Neural cell (in vitro differentiated cells): ENCODE measurements at regions not wholly inside any gene's neighbourhood (a gene's known extent, or its start where the extent isn't known, plus 50 kb on each side); places are given as distances from the start of the nearest gene placed in this dataset.
"Not testable (repeated sequence)": the region's sequence is repeated elsewhere in the genome, so short reads cannot be mapped to it uniquely, and the experiment has no call there.

Experiments
- H2AFZ ChIP-seq: fragments of 200-600, 300-800 bp; sonication (generic), shearing (Covaris generic); 2 replicates; pipeline ENCODE4 v1.6.0; 2014; ENCODE audit warnings: low read depth, mild to moderate bottlenecking, antibody characterized with exemption, low read length, moderate library complexity
- H3F3A ChIP-seq: fragments of 200-600 bp; shearing (Covaris generic); 2 replicates; pipeline ENCODE4 v1.6.1; 2016; ENCODE audit warnings: mild to moderate bottlenecking, moderate library complexity, mixed read lengths, antibody characterized with exemption, low read length; ENCODE audit not compliant: insufficient read depth, poor library complexity, severe bottlenecking
- H3K27ac ChIP-seq: fragments of 200-600, 300-800 bp; sonication (generic), shearing (Covaris generic); 2 replicates; pipeline ENCODE4 v1.5.1; 2014; ENCODE audit warnings: mild to moderate bottlenecking, low read length, moderate library complexity
- H3K27me3 ChIP-seq: fragments of 300-800, 200-600 bp; sonication (generic), shearing (Covaris generic); 2 replicates; pipeline ENCODE4 v1.6.0; 2014; ENCODE audit warnings: mild to moderate bottlenecking, low read depth, low read length, moderate library complexity; ENCODE audit not compliant: insufficient read depth
- H3K36me3 ChIP-seq: fragments of 300-800, 200-600 bp; sonication (generic), shearing (Covaris generic); 2 replicates; pipeline ENCODE4 v1.5.1; 2014; ENCODE audit warnings: mild to moderate bottlenecking, antibody characterized with exemption, low read length, moderate library complexity; ENCODE audit not compliant: insufficient read depth
- H3K4me2 ChIP-seq: fragments of 300-800, 200-600 bp; sonication (generic), shearing (Covaris generic); 2 replicates; pipeline ENCODE4 v1.6.0; 2014; ENCODE audit warnings: mild to moderate bottlenecking, low read length
- H3K4me3 ChIP-seq: fragments of 300-800, 200-600 bp; sonication (generic), shearing (Covaris generic); 2 replicates; pipeline ENCODE4 v1.5.1; 2014; ENCODE audit warnings: mild to moderate bottlenecking, low read length, moderate library complexity
- H3K79me2 ChIP-seq: fragments of 200-600 bp; shearing (Covaris generic); replicated peaks from 2 replicates; pipeline ENCODE4 v1.6.0; 2014; ENCODE audit warnings: mild to moderate bottlenecking, low read length, moderate library complexity; ENCODE audit not compliant: insufficient read depth
- H3K9ac ChIP-seq: fragments of 300-800, 200-600 bp; sonication (generic), shearing (Covaris generic); 2 replicates; pipeline ENCODE4 v1.6.1; 2016; ENCODE audit warnings: mild to moderate bottlenecking, low read length, mixed read lengths
- H3K9me2 ChIP-seq: fragments of 200-600 bp; shearing (Covaris generic); 2 replicates; pipeline ENCODE4 v1.6.1; 2016; ENCODE audit warnings: mild to moderate bottlenecking, low read length, mixed read lengths; ENCODE audit not compliant: insufficient read depth
- H3K9me3 ChIP-seq: fragments of 200-600, 300-800 bp; sonication (generic), shearing (Covaris generic); 2 replicates; pipeline ENCODE4 v1.6.1; 2016; ENCODE audit warnings: mild to moderate bottlenecking, mixed run types, low read length, moderate library complexity, mixed read lengths
- H4K20me1 ChIP-seq: fragments of 200-600 bp; shearing (Covaris generic); 2 replicates; pipeline ENCODE4 v1.6.1; 2016; ENCODE audit warnings: mild to moderate bottlenecking, mixed run types; ENCODE audit not compliant: insufficient read depth
- EP300 ChIP-seq: fragments of 450-650 bp; conservative IDR thresholded peaks from 2 replicates; pipeline ENCODE4 v1.6.1; 2014; ENCODE audit warnings: antibody characterized with exemption, mild to moderate bottlenecking, moderate library complexity; ENCODE audit not compliant: poor library complexity, severe bottlenecking
- EZH2 ChIP-seq: fragments of 200-600, 300-800 bp; shearing (Covaris generic), sonication (generic); IDR thresholded peaks from 2 replicates; pipeline ENCODE4 v1.6.1; 2014; ENCODE audit warnings: antibody characterized with exemption, low read length, borderline replicate concordance, mild to moderate bottlenecking; ENCODE audit not compliant: insufficient read depth, poor library complexity, severe bottlenecking
- MXI1 ChIP-seq: fragments of 450-650 bp; conservative IDR thresholded peaks from 2 replicates; pipeline ENCODE4 v1.6.1; 2014; ENCODE audit warnings: antibody characterized with exemption, mild to moderate bottlenecking; ENCODE audit not compliant: poor library complexity, severe bottlenecking
- POLR2AphosphoS5 ChIP-seq: IDR thresholded peaks from 2 replicates; pipeline ENCODE4 v1.6.1; 2012
- RAD21 ChIP-seq: fragments of 450-650 bp; conservative IDR thresholded peaks from 2 replicates; pipeline ENCODE4 v1.6.1; 2014; ENCODE audit warnings: antibody characterized with exemption, mild to moderate bottlenecking, moderate library complexity
- SMC3 ChIP-seq: fragments of 450-650 bp; conservative IDR thresholded peaks from 2 replicates; pipeline ENCODE4 v1.6.1; 2014; ENCODE audit warnings: antibody characterized with exemption, mild to moderate bottlenecking, moderate library complexity; ENCODE audit not compliant: poor library complexity
- TAF1 ChIP-seq: IDR thresholded peaks from 2 replicates; pipeline ENCODE4 v1.6.1; 2012; ENCODE audit warnings: low read depth
- TF ChIP-seq, protein P1 (sequence below): IDR thresholded peaks from 2 replicates; pipeline ENCODE4 v1.6.1; 2012; ENCODE audit warnings: borderline replicate concordance
- TF ChIP-seq, protein P2 (sequence below): fragments of 450-650 bp; IDR thresholded peaks from 2 replicates; pipeline ENCODE4 v1.5.1; 2014; ENCODE audit warnings: antibody characterized with exemption, mild to moderate bottlenecking, moderate library complexity; ENCODE audit not compliant: poor library complexity, severe bottlenecking

DNA sequence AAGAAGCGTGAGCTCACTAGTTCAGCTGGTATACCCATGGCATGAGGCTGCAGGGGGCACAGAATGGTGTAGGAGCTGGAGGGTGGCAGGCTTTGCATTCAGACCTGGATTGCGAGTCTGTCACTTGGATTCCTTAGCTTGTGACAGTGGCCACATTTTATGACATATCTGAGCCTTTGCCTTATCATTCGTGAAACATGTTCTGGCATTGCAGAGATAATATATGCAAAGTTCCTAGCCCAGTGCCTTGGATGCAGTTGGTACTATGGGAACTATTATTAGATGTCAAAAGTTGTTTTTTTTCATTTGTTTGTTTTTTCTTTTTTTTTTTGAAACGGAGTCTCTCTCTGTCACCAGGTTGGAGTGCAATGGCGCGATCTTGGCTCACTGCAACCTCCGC lies 230.7 kb upstream of the PRDM1 start:
- no peaks in the 10 kb centered on the region for H4K20me1 ChIP-seq
- no peaks in the 10 kb centered on the region for H3K79me2 ChIP-seq
- no peak overlapping the region for H3K27ac ChIP-seq
- no peaks in the 10 kb centered on the region for H3K9me3 ChIP-seq
- no peak overlapping the region for H3K4me2 ChIP-seq
- H3K4me3 ChIP-seq = no peak overlapping the region
- no peaks in the 10 kb centered on the region for H3K36me3 ChIP-seq
- TF ChIP-seq POLR2AphosphoS5 = no peak
- no peak for TF ChIP-seq EZH2
- TF ChIP-seq, protein P1, sequence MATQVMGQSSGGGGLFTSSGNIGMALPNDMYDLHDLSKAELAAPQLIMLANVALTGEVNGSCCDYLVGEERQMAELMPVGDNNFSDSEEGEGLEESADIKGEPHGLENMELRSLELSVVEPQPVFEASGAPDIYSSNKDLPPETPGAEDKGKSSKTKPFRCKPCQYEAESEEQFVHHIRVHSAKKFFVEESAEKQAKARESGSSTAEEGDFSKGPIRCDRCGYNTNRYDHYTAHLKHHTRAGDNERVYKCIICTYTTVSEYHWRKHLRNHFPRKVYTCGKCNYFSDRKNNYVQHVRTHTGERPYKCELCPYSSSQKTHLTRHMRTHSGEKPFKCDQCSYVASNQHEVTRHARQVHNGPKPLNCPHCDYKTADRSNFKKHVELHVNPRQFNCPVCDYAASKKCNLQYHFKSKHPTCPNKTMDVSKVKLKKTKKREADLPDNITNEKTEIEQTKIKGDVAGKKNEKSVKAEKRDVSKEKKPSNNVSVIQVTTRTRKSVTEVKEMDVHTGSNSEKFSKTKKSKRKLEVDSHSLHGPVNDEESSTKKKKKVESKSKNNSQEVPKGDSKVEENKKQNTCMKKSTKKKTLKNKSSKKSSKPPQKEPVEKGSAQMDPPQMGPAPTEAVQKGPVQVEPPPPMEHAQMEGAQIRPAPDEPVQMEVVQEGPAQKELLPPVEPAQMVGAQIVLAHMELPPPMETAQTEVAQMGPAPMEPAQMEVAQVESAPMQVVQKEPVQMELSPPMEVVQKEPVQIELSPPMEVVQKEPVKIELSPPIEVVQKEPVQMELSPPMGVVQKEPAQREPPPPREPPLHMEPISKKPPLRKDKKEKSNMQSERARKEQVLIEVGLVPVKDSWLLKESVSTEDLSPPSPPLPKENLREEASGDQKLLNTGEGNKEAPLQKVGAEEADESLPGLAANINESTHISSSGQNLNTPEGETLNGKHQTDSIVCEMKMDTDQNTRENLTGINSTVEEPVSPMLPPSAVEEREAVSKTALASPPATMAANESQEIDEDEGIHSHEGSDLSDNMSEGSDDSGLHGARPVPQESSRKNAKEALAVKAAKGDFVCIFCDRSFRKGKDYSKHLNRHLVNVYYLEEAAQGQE = no peak
- no peak for TF ChIP-seq SMC3
- no peak for TF ChIP-seq TAF1
- TF ChIP-seq MXI1 = no peak
- TF ChIP-seq EP300 = no peak
- TF ChIP-seq, protein P2, sequence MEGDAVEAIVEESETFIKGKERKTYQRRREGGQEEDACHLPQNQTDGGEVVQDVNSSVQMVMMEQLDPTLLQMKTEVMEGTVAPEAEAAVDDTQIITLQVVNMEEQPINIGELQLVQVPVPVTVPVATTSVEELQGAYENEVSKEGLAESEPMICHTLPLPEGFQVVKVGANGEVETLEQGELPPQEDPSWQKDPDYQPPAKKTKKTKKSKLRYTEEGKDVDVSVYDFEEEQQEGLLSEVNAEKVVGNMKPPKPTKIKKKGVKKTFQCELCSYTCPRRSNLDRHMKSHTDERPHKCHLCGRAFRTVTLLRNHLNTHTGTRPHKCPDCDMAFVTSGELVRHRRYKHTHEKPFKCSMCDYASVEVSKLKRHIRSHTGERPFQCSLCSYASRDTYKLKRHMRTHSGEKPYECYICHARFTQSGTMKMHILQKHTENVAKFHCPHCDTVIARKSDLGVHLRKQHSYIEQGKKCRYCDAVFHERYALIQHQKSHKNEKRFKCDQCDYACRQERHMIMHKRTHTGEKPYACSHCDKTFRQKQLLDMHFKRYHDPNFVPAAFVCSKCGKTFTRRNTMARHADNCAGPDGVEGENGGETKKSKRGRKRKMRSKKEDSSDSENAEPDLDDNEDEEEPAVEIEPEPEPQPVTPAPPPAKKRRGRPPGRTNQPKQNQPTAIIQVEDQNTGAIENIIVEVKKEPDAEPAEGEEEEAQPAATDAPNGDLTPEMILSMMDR = no peak
- no peak for TF ChIP-seq RAD21
- no peak overlapping the region for H3K9ac ChIP-seq
- no peaks in the 10 kb centered on the region for H3F3A ChIP-seq
- no peaks in the 10 kb centered on the region for H3K9me2 ChIP-seq
- H3K27me3 ChIP-seq = no peaks in the 10 kb centered on the region
- H2AFZ ChIP-seq = no peak overlapping the region

DNA sequence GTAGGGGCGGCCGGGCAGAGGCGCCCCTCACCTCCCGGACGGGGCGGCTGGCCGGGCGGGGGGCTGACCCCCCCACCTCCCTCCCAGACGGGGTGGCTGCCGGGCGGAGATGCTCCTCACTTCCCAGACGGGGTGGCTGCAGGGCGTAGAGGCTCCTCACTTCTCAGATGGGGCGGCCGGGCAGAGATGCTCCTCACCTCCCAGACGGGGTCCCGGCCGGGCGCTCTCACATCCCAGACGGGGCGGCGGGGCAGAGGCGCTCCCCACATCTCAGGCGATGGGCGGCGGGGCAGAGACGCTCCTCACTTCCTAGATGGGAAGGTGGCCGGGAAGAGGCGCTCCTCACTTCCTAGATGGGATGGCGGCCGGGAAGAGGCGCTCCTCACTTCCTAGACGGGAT lies 232.2 kb upstream of the PRDM1 start:
- not testable (repeated sequence) for H3K4me2 ChIP-seq, H2AFZ ChIP-seq, H3K36me3 ChIP-seq, H3K4me3 ChIP-seq, H3K9ac ChIP-seq, H3K27ac ChIP-seq, H3K27me3 ChIP-seq, H4K20me1 ChIP-seq, H3K79me2 ChIP-seq, H3F3A ChIP-seq, H3K9me2 ChIP-seq, H3K9me3 ChIP-seq

DNA sequence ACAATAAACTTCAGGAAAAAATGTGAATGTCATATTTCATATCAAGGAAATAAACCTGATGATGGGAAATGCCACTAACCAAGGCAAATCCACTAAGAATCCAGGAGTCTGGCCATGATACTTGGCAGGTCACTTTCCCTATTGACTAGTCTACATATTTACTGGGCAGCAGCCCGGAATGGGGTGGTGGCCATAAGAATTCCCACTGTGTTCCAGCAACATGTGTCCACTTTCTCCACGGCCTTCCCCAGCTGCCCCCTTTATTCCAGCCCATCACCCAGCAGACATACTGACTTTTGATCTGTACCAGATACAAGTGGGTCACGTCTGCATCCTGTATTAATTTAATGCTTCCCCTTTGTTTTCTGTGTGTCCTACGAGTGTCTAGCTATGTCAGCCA lies 234.5 kb upstream of the PRDM1 start:
- H2AFZ ChIP-seq = no peak overlapping the region
- TF ChIP-seq EZH2 (no peak), POLR2AphosphoS5 (no peak), MXI1 (no peak), EP300 (no peak), SMC3 (no peak), TAF1 (no peak), RAD21 (no peak)
- TF ChIP-seq, protein P1 = no peak
- TF ChIP-seq, protein P2 = no peak

More for the DNA sequence above, 234.5 kb upstream of the PRDM1 start:
- no peak overlapping the region for H3K27ac ChIP-seq
- no peak overlapping the region for H3K4me2 ChIP-seq
- H3K79me2 ChIP-seq = no peaks in the 10 kb centered on the region
- H3K36me3 ChIP-seq = no peaks in the 10 kb centered on the region
- H3K27me3 ChIP-seq = no peaks in the 10 kb centered on the region
- no peaks in the 10 kb centered on the region for H3K9me2 ChIP-seq
- H3K9ac ChIP-seq = no peak overlapping the region
- no peaks in the 10 kb centered on the region for H3F3A ChIP-seq
- H3K9me3 ChIP-seq = no peaks in the 10 kb centered on the region
- H3K4me3 ChIP-seq = no peak overlapping the region
- H4K20me1 ChIP-seq = no peaks in the 10 kb centered on the region
